Activated CD4-positive, alpha-beta memory T cell treated with anti-CD3 and anti-CD28 coated beads, Interleukin-2, amount 10 ng/mL, durations not matched to agents 7 days and 5 days (primary cell): ENCODE measurements at regions not wholly inside any gene's neighbourhood (a gene's known extent, or its start where the extent isn't known, plus 50 kb on each side); places are given as distances from the start of the nearest gene placed in this dataset.

ENCODE experiments used
- CTCF ChIA-PET: fragments of 350-600 bp; sonication (Branson Sonifier 250); formaldehyde crosslinking; loops from one replicate; lab custom pipeline; 2021; ENCODE audit warnings: antibody characterized with exemption, inconsistent platforms; lab: Charles Lee
- POLR2A ChIA-PET: fragments of 350-600 bp; sonication (Branson Sonifier 250); formaldehyde crosslinking; loops from one replicate; lab custom pipeline; 2021; ENCODE audit warnings: antibody characterized with exemption; lab: Charles Lee
- DNase-seq: peaks from one replicate; pipeline ENCODE4 v3.0.0-alpha.2; 2020
- H3K27ac Mint-ChIP-seq: one replicate; pipeline ENCODE4 v1.8.0; 2021; ENCODE audit warnings: mild to moderate bottlenecking, mixed read lengths
- H3K27me3 Mint-ChIP-seq: one replicate; pipeline ENCODE4 v1.8.0; 2021; ENCODE audit warnings: mixed read lengths
- H3K36me3 Mint-ChIP-seq: one replicate; pipeline ENCODE4 v1.8.0; 2021; ENCODE audit warnings: low read depth, mixed read lengths
- H3K4me1 Mint-ChIP-seq: one replicate; pipeline ENCODE4 v1.8.0; 2021; ENCODE audit warnings: mixed read lengths
- H3K4me3 Mint-ChIP-seq: one replicate; pipeline ENCODE4 v1.8.0; 2021; ENCODE audit warnings: mild to moderate bottlenecking, mixed read lengths
- H3K9me3 Mint-ChIP-seq: one replicate; pipeline ENCODE4 v1.8.0; 2021; ENCODE audit warnings: mixed read lengths

DNA sequence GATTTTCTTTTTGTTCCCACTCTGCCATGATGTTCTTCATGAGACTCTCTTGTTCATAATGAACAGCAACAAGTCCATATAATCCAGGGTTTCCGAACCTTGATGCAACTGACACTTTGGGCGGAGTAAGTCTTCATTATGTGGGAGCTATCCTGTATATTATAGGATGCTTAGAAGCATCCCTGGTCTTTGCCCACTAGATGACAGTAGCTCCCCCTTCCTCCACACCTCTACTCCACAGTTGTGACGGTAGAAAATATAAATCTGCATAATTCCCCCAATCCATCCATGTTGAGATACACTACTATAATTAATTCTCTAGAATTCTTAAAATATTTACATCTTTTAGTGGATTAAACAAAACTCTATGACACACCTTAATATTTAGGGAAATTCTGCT, 482.2 kb upstream of the CELF4 start:
- Mint-ChIP-seq H3K4me3 (no peak overlapping the region), H3K27ac (no peak overlapping the region), H3K9me3 (peaks cover 12% of the 10 kb centered on the region), H3K36me3 (no peaks in the 10 kb centered on the region), H3K27me3 (no peaks in the 10 kb centered on the region), H3K4me1 (no peaks in the 10 kb centered on the region)
- DNase-seq, result no peak
- CTCF ChIA-PET, result no interaction called here
- POLR2A ChIA-PET, result no interaction called here

GRCh38 chr18:38046651-38047050, 481.1 kb upstream of the CELF4 start:
- ChIA-PET CTCF (no interaction called here), POLR2A (no interaction called here)
- Mint-ChIP-seq H3K27me3 (no peaks in the 10 kb centered on the region), H3K4me3 (no peak overlapping the region), H3K36me3 (no peaks in the 10 kb centered on the region), H3K27ac (no peak overlapping the region), H3K4me1 (no peaks in the 10 kb centered on the region), H3K9me3 (peaks cover 12% of the 10 kb centered on the region)
- no peak for DNase-seq

DNA sequence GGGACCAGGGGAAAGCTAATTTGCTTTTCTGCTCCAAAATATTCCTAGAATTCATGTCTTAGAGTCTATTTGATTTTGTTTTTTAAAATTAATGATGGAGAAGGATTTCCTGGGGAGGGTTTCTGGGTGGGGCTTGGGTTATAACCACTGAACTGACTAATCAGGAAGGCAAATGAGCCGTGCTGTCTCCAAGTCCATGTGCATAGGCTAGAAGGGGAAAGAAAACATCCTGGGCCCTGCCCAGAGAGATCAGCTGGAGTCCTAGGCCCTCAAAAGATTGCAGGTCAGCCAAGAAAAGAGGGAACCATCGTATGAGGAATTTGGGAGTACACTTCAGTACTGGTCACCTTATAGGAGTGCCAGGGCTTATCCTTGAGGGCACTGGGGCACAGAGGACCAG, 480.2 kb upstream of the CELF4 start:
- Mint-ChIP-seq H3K27me3 (no peaks in the 10 kb centered on the region), H3K4me3 (no peak overlapping the region), H3K4me1 (no peaks in the 10 kb centered on the region), H3K36me3 (no peaks in the 10 kb centered on the region), H3K27ac (no peak overlapping the region), H3K9me3 (peaks cover 12% of the 10 kb centered on the region)
- CTCF ChIA-PET, result no interaction called here
- DNase-seq, result no peak
- POLR2A ChIA-PET, result no interaction called here

DNA sequence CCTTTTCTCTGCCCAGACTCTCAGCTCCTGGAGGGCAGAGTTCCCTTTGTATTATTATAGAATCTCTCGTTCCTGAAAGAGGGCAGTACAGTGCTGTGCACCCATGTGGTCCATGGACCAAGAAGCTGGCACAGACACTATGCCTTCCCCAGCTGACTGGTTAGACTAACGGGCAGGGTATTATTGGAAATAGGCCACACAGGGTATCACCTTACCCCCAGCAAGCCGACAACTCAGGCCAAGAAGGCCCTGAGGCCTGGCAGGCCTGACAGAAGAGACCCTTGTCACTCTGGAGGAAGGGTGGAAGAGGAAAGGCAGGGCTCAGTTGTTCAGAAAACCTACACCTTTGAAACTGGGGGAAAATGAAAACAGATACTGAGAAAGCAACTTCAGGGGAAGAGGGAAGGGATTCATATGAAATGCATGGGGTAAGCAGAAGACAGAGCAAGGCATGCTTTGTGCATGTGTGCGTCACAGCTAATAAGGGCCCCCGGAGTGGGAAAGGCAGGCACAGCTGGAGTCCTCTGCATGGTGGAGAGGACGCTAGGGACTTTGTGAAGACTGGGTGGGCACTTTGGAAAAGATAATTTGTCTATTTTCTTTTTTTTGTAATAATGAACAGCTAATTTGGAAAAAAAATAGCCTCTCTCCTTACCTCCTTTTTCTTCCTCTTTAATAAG, 476.8 kb upstream of the CELF4 start:
- H3K27ac Mint-ChIP-seq, result no peak overlapping the region
- H3K9me3 Mint-ChIP-seq, result peaks cover 3% of the 10 kb centered on the region
- H3K27me3 Mint-ChIP-seq, result no peaks in the 10 kb centered on the region
- no peak overlapping the region for H3K4me3 Mint-ChIP-seq
- no peaks in the 10 kb centered on the region for H3K36me3 Mint-ChIP-seq
- POLR2A ChIA-PET, result no interaction called here
- CTCF ChIA-PET, result no interaction called here
- no peaks in the 10 kb centered on the region for H3K4me1 Mint-ChIP-seq
- no peak for DNase-seq

DNA sequence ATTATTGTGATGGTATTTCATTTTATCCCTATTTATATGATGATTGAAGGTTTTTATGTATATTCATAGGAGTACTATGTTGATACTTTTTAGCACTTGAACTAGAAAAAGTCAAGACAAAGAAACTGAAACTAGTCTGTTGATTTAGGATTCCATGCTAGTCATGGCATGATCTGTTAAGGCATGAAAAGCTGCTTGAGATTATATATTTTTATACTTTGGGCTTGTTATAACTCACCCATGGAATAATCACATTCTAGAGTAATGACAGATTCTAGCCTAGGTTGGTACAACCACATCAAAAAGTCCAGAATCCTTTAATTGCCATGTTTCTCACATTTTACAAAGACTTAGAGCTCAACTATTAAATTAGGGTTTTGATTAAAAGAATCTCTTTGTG, 472.6 kb upstream of the CELF4 start:
- Mint-ChIP-seq H3K27ac (no peak overlapping the region), H3K36me3 (no peaks in the 10 kb centered on the region), H3K27me3 (no peaks in the 10 kb centered on the region), H3K4me3 (no peak overlapping the region), H3K9me3 (peaks cover 2% of the 10 kb centered on the region), H3K4me1 (no peaks in the 10 kb centered on the region)
- ChIA-PET POLR2A (no interaction called here), CTCF (no interaction called here)
- DNase-seq, result no peak

DNA sequence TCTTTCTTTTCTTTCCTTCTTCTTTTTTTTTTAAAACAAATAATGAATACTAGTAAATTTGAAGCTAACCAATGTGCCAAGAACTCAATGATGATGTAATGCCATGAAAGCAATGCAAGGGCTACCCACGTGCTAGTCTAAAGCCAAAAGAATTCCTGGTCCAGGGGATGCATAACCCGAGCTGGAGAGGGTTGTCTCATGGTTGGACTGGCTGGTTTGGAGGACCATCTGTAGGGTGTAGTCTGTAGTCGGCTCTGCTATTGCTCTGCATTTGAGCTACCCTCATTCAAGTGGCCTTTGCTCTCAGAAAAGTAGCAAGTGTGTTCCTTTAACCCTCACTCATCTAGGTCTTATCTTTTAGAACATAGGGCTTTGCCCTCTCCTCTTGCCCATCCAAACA, 469.6 kb upstream of the CELF4 start:
- ChIA-PET CTCF (no interaction called here), POLR2A (no interaction called here)
- DNase-seq, result no peak
- Mint-ChIP-seq H3K36me3 (no peaks in the 10 kb centered on the region), H3K4me1 (no peaks in the 10 kb centered on the region), H3K27ac (no peak overlapping the region), H3K27me3 (no peaks in the 10 kb centered on the region), H3K4me3 (no peak overlapping the region), H3K9me3 (no peaks in the 10 kb centered on the region)

GRCh38 chr18:38033282-38033681, 467.7 kb upstream of the CELF4 start:
- Mint-ChIP-seq H3K27ac (no peak overlapping the region), H3K4me1 (no peaks in the 10 kb centered on the region), H3K27me3 (no peaks in the 10 kb centered on the region), H3K4me3 (no peak overlapping the region), H3K36me3 (no peaks in the 10 kb centered on the region), H3K9me3 (no peaks in the 10 kb centered on the region)
- ChIA-PET CTCF (no interaction called here), POLR2A (no interaction called here)
- no peak for DNase-seq

- ChIA-PET CTCF (no interaction called here), POLR2A (no interaction called here)
- no peak for DNase-seq
- Mint-ChIP-seq H3K27ac (no peak overlapping the region), H3K36me3 (no peaks in the 10 kb centered on the region), H3K9me3 (no peaks in the 10 kb centered on the region), H3K4me3 (no peak overlapping the region), H3K27me3 (no peaks in the 10 kb centered on the region), H3K4me1 (no peaks in the 10 kb centered on the region)
Observed at GRCh38 chr18:38032516-38032915, 466.9 kb upstream of the CELF4 start.

DNA sequence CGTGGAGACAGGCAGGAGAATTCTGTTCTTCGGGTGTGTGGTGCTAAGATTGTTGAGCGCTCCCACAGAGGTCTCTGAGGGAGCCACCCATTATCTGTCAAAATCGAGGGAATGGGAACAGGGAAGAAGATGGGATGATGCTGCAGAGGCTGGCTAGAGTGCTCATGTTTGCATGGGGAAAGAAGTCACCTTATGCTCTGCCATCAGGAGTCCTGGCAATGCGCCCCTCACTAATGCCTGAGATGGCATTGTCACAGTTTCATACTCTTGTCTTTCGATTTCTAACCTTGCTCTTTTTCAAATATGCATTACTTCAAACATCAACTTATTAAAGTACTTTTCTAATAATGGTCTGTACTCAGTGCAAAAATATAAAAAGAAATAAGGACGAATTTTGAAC, 463.3 kb upstream of the CELF4 start:
- no peaks in the 10 kb centered on the region for H3K9me3 Mint-ChIP-seq
- no peaks in the 10 kb centered on the region for H3K36me3 Mint-ChIP-seq
- H3K4me1 Mint-ChIP-seq, result no peaks in the 10 kb centered on the region
- no peak overlapping the region for H3K4me3 Mint-ChIP-seq
- no peak for DNase-seq
- POLR2A ChIA-PET, result no interaction called here
- H3K27me3 Mint-ChIP-seq, result no peaks in the 10 kb centered on the region
- CTCF ChIA-PET, result no interaction called here
- no peak overlapping the region for H3K27ac Mint-ChIP-seq

GRCh38 chr18:38025433-38026038, 459.9 kb upstream of the CELF4 start:
- H3K27ac Mint-ChIP-seq, result no peak overlapping the region
- H3K36me3 Mint-ChIP-seq, result no peaks in the 10 kb centered on the region
- H3K9me3 Mint-ChIP-seq, result no peaks in the 10 kb centered on the region
- H3K4me1 Mint-ChIP-seq, result no peaks in the 10 kb centered on the region
- H3K4me3 Mint-ChIP-seq, result no peak overlapping the region
- CTCF ChIA-PET, result no interaction called here
- POLR2A ChIA-PET, result no interaction called here
- H3K27me3 Mint-ChIP-seq, result no peaks in the 10 kb centered on the region
- no peak for DNase-seq

- Mint-ChIP-seq H3K27me3 (no peaks in the 10 kb centered on the region), H3K27ac (no peak overlapping the region), H3K36me3 (no peaks in the 10 kb centered on the region), H3K4me3 (no peak overlapping the region), H3K4me1 (no peaks in the 10 kb centered on the region), H3K9me3 (no peaks in the 10 kb centered on the region)
- ChIA-PET CTCF (no interaction called here), POLR2A (no interaction called here)
- no peak for DNase-seq
Observed at GRCh38 chr18:38023871-38024270, 458.3 kb upstream of the CELF4 start.

GRCh38 chr18:38022234-38022633, 456.6 kb upstream of the CELF4 start:
- ChIA-PET POLR2A (no interaction called here), CTCF (no interaction called here)
- DNase-seq, result no peak
- H3K27ac Mint-ChIP-seq, result no peak overlapping the region
- H3K9me3 Mint-ChIP-seq, result no peaks in the 10 kb centered on the region
- no peaks in the 10 kb centered on the region for H3K4me1 Mint-ChIP-seq
- no peak overlapping the region for H3K4me3 Mint-ChIP-seq
- H3K36me3 Mint-ChIP-seq, result no peaks in the 10 kb centered on the region
- no peaks in the 10 kb centered on the region for H3K27me3 Mint-ChIP-seq

DNA sequence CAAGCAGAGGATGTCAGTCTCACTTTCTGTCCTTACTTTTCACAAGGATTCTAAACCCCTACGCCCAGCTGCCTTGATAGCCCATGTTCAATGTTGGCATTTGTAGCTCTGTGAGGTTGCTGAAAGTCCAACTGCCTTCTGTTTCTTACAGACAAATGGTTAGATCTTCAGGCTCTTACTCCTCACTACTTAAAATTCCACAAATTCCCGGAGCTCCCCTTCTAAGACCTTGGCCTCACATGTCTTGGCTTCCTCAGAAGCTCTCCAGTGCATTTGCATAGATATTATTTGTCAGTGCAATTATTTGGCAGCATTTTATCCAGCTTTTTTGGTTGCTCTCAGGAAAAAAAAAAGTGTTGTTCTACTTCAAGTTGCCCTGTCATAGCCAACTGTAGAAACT, 453.7 kb upstream of the CELF4 start:
- H3K27ac Mint-ChIP-seq, result no peak overlapping the region
- POLR2A ChIA-PET, result no interaction called here
- H3K4me3 Mint-ChIP-seq, result no peak overlapping the region
- CTCF ChIA-PET, result no interaction called here
- peaks cover 6% of the 10 kb centered on the region for H3K9me3 Mint-ChIP-seq
- no peak for DNase-seq
- H3K4me1 Mint-ChIP-seq, result no peaks in the 10 kb centered on the region
- H3K27me3 Mint-ChIP-seq, result no peaks in the 10 kb centered on the region
- no peaks in the 10 kb centered on the region for H3K36me3 Mint-ChIP-seq
